ENCODE measurements at regions not wholly inside any gene's neighbourhood (a gene's known extent, or its start where the extent isn't known, plus 50 kb on each side); places are given as distances from the start of the nearest gene placed in this dataset.

DNA sequence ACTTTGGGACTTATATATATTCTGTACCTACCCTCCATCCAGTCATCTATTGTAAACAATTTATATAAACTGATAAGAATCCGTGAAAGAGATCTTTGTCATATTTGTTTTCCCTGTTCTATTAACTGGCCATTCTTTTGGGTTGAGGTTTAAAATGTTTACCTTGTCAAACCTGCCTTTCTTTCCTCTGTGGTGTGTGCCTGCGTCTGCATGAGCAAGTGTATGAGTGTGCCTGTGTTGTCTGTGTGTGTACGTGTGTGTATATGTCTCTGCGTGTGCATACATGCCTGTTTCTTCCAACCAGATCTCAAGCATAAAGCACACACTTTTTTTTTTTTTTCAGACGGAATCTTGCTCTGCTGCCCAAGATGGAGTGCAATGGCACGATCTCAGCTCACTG, 201.5 kb downstream of the C16orf95 start:
- no peak for TF ChIP-seq EZH2 (IDR thresholded peaks at IDR 0.05; ENCODE audit: low read length, missing control alignments)
- TF ChIP-seq, protein P1, sequence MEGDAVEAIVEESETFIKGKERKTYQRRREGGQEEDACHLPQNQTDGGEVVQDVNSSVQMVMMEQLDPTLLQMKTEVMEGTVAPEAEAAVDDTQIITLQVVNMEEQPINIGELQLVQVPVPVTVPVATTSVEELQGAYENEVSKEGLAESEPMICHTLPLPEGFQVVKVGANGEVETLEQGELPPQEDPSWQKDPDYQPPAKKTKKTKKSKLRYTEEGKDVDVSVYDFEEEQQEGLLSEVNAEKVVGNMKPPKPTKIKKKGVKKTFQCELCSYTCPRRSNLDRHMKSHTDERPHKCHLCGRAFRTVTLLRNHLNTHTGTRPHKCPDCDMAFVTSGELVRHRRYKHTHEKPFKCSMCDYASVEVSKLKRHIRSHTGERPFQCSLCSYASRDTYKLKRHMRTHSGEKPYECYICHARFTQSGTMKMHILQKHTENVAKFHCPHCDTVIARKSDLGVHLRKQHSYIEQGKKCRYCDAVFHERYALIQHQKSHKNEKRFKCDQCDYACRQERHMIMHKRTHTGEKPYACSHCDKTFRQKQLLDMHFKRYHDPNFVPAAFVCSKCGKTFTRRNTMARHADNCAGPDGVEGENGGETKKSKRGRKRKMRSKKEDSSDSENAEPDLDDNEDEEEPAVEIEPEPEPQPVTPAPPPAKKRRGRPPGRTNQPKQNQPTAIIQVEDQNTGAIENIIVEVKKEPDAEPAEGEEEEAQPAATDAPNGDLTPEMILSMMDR (conservative IDR thresholded peaks at IDR 0.05 in 1 of 2, IDR thresholded peaks at IDR 0.05 in 1 of 2; ENCODE audit: low read depth in 1 of 2, low read length in 2 of 2): no peak
- Histone ChIP-seq H4K20me1 (ENCODE audit: control insufficient read depth, extremely low read depth, insufficient read depth, low read length) (no peaks in the 10 kb centered on the region), H3K79me2 (ENCODE audit: control insufficient read depth, insufficient read depth, low read length) (no peaks in the 10 kb centered on the region), H3K36me3 (ENCODE audit: control insufficient read depth, insufficient read depth, low read length) (no peaks in the 10 kb centered on the region), H3K9ac (ENCODE audit: insufficient read depth, low read length) (no peak overlapping the region), H3K27ac (ENCODE audit: insufficient read depth, low read length) (no peak overlapping the region), H3K4me3 (replicated peaks in 1 of 4; ENCODE audit: control extremely low read depth in 1 of 4, insufficient read depth in 1 of 4, low read depth in 3 of 4, low read length in 4 of 4) (no peak overlapping the region), H2AFZ (ENCODE audit: low read length) (no peak overlapping the region), H3K4me1 (ENCODE audit: control insufficient read depth, extremely low read depth, insufficient read depth, low read length) (no peaks in the 10 kb centered on the region), H3K27me3 (ENCODE audit: control insufficient read depth, insufficient read depth, low read length) (peaks cover 5% of the 10 kb centered on the region), H3K4me2 (ENCODE audit: extremely low read depth, insufficient read depth, low read length) (no peak overlapping the region), H3K9me3 (ENCODE audit: control insufficient read depth, insufficient read depth, low read depth, low read length) (no peaks in the 10 kb centered on the region)
- DNase-seq (ENCODE audit: low read depth in 2 of 2): no peak

DNA sequence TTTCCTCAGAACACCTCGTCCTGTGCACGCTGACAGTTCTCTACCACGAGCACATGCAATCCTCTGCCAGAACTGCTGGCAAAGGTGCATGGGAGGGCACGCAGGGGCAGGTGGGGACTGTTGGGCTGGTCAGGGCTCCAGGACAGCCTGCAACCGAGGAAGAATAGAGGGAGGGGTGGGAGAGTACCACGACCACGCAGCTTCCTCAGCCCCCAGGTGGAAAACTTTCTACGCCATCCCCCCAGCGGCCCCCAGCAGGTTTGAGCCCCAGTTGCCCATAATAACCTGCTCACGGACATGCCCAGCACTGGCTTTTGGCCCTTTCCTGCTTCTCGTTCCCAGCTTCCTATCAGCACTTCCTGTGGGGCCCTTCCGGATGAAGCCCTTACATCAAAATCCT, 199.3 kb downstream of the C16orf95 start:
- peaks cover 5% of the 10 kb centered on the region for H3K27me3 ChIP-seq (ENCODE audit: control insufficient read depth, insufficient read depth, low read length)

DNA sequence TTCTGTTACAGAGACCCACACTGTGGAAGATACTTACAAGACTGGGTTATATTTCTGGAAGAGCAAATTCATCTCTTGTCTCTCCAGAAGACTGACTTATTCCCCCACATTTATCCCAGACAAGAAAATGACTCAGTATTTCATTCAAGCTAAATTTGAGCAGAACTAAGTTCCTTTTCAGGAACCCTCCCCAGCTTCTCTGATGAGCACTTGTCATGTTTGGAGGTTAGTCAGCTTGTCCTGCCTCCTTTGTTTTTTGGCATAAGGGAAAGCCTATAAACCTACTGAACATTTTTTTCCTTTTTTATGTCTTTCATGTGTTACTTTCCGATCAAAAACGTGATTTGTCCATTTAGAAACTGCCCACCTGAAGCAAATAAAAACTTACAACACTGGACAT, 198.0 kb downstream of the C16orf95 start:
- H2AFZ ChIP-seq (ENCODE audit: low read length): no peak overlapping the region
- no peak overlapping the region for H3K4me2 ChIP-seq (ENCODE audit: extremely low read depth, insufficient read depth, low read length)
- no peaks in the 10 kb centered on the region for H3K79me2 ChIP-seq (ENCODE audit: control insufficient read depth, insufficient read depth, low read length)
- H3K27ac ChIP-seq (ENCODE audit: insufficient read depth, low read length): no peak overlapping the region
- no peak overlapping the region for H3K4me3 ChIP-seq (replicated peaks in 1 of 4; ENCODE audit: control extremely low read depth in 1 of 4, insufficient read depth in 1 of 4, low read depth in 3 of 4, low read length in 4 of 4)
- peaks cover 5% of the 10 kb centered on the region for H3K27me3 ChIP-seq (ENCODE audit: control insufficient read depth, insufficient read depth, low read length)
- H3K36me3 ChIP-seq (ENCODE audit: control insufficient read depth, insufficient read depth, low read length): no peaks in the 10 kb centered on the region
- H3K9ac ChIP-seq (ENCODE audit: insufficient read depth, low read length): no peak overlapping the region
- H3K4me1 ChIP-seq (ENCODE audit: control insufficient read depth, extremely low read depth, insufficient read depth, low read length): no peaks in the 10 kb centered on the region
- TF ChIP-seq, protein P1 (conservative IDR thresholded peaks at IDR 0.05 in 1 of 2, IDR thresholded peaks at IDR 0.05 in 1 of 2; ENCODE audit: low read depth in 1 of 2, low read length in 2 of 2): no peak
- TF ChIP-seq EZH2 (IDR thresholded peaks at IDR 0.05; ENCODE audit: low read length, missing control alignments): no peak
- no peaks in the 10 kb centered on the region for H3K9me3 ChIP-seq (ENCODE audit: control insufficient read depth, insufficient read depth, low read depth, low read length)
- DNase-seq (ENCODE audit: low read depth in 2 of 2): no peak
- no peaks in the 10 kb centered on the region for H4K20me1 ChIP-seq (ENCODE audit: control insufficient read depth, extremely low read depth, insufficient read depth, low read length)

More for the DNA sequence above, 199.3 kb downstream of the C16orf95 start:
- Histone ChIP-seq H3K36me3 (ENCODE audit: control insufficient read depth, insufficient read depth, low read length) (no peaks in the 10 kb centered on the region), H2AFZ (ENCODE audit: low read length) (no peak overlapping the region), H3K79me2 (ENCODE audit: control insufficient read depth, insufficient read depth, low read length) (no peaks in the 10 kb centered on the region), H3K4me1 (ENCODE audit: control insufficient read depth, extremely low read depth, insufficient read depth, low read length) (no peaks in the 10 kb centered on the region), H3K9me3 (ENCODE audit: control insufficient read depth, insufficient read depth, low read depth, low read length) (no peaks in the 10 kb centered on the region), H4K20me1 (ENCODE audit: control insufficient read depth, extremely low read depth, insufficient read depth, low read length) (no peaks in the 10 kb centered on the region), H3K4me3 (replicated peaks in 1 of 4; ENCODE audit: control extremely low read depth in 1 of 4, insufficient read depth in 1 of 4, low read depth in 3 of 4, low read length in 4 of 4) (no peak overlapping the region), H3K9ac (ENCODE audit: insufficient read depth, low read length) (no peak overlapping the region), H3K4me2 (ENCODE audit: extremely low read depth, insufficient read depth, low read length) (no peak overlapping the region), H3K27ac (ENCODE audit: insufficient read depth, low read length) (no peak overlapping the region)
- DNase-seq (ENCODE audit: low read depth in 2 of 2): no peak
- TF ChIP-seq EZH2 (IDR thresholded peaks at IDR 0.05; ENCODE audit: low read length, missing control alignments): no peak
- TF ChIP-seq, protein P1 (conservative IDR thresholded peaks at IDR 0.05 in 1 of 2, IDR thresholded peaks at IDR 0.05 in 1 of 2; ENCODE audit: low read depth in 1 of 2, low read length in 2 of 2): no peak
